Stimulated activated CD4-positive, alpha-beta T cell treated with anti-CD3 and anti-CD28 coated beads, TNF-alpha, amount 100 ng/mL, for 1 hour (primary cell): ENCODE measurements at regions not wholly inside any gene's neighbourhood (a gene's known extent, or its start where the extent isn't known, plus 50 kb on each side); places are given as distances from the start of the nearest gene placed in this dataset.
"Not testable (repeated sequence)": the region's sequence is repeated elsewhere in the genome, so short reads cannot be mapped to it uniquely, and the experiment has no call there.

Experiments used
- DNase-seq, 3 donors: peaks; one replicate each; pipeline ENCODE4 v3.0.0-alpha.2; 2020; ENCODE audit warnings: low read depth in 3 of 3, low spot score in 1 of 3

DNA sequence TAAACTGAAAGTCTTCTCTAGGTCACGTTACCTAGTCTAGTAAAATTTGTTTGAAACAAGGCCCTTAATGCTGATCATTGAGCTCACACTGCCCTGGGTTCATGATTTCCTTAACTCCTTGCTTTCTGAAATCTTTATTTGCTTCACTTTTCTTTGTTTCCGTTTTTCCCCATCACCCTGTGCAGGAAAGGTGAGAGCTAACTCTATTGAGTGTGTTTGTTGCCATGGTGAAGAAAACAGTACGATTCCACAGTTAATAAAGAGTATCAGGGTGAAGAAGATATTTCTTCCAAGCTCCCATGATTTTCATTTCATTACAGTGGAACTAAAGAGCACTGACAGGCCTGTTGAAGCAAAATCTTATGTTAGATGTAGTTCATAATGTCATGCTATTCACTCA is 276.2 kb downstream of the RAP2B start:
- no peak for DNase-seq

DNA sequence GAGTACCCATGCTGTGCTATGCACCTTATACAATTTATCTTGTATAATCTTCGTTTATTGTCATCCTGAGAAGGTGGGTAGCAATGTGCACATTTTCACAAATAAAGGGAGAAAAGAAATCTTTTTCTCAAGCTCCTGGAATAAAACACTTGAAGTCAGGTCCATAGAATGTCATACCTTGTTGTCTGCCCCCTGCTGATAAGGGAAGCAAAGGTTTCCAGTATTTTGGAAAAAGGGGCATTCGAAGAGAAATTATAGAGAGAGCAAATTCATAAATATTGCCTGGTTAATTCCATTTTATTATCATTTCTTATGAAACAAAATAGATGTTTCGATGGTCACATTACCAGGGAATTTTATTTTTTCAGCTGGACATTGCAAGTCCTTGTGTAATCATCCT is 277.8 kb downstream of the RAP2B start:
- no peak for DNase-seq

DNA sequence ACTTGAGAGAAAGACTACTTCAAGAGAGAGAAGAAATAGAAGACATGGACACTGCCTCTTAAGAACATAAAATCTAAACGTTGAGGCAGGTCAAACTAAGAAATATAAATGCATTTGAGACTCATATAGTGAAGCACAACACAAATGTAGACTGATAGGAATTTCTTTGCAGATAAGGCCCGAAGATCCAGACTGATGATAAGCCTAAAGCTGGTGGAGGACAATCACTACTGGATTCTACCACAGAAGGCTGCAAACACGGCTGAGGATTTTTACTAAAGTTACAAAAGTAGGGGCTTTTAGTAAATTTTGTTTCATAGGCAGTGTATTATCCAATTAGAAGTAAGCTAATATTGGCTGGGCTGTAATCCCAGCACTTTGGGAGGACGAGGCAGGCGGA is 278.3 kb downstream of the RAP2B start:
- DNase-seq, result no peak

DNA sequence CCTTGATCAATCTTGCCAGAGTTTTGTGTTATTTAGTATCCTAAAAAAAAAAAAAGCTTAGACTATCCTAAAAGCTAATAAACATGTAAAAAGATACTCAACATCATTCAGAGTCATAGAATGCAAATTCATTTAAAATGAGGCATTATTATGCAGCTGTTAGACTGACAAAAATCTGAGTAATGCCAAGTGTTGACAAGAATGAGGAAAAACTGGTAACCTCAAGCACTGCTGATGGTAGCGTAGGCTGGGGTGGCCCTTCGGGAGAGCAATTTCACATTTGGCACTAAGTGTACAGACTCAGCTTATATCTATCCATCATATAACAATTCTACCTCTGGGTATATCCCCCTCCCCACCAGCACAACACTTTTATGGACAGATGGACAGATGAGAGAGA is 280.4 kb downstream of the RAP2B start:
- no peak for DNase-seq

DNA sequence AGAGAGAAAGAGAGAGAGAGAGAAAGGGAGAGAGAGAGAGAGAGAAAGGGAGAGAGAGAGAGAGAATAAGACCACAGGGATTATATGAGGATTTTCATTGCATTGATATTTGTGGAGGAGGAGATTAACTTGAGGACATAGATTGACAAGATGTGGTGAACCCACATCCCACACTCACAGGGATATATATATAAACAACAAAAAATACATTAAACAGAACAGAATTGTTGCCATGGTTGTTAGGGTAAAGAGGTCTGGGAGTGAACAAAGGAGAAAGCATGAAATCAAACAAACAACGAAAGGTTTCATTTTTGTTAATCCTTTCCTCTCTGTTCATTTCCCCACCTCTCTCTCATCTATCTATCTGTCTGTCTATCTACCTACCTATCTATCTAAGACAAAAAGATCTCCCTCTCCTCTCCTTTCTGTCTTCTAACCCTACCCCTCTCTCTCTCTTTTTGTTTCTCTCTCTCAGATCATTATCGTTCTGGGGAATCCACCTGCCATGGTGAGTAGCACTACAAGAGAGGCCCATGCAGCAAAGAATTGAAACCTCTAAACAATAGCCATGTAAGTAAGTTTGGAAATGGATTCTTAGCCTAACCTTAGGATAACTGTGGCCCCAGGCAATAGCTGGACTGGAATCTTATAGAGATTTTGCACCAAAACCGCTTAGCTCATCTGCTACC is 280.9 kb downstream of the RAP2B start:
- DNase-seq, result no peak

DNA sequence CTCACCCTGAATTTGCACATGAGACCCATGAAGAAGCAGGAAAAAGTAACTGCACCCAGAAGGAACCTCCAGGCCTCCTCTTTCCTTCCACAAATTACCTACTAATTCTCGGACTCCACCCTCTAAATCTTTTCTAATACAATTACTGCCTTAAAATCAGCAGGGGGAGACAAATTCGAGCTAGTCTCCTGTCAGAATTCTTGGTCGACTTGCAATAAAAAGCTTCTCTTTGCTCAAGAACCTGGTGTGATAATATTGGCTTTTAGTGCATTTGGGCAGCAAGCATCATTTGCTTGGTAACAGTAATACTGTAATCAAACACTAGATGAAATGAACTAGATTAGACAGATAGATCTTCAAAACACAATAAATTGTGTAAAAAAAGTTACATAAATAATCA is 281.9 kb downstream of the RAP2B start:
- no peak for DNase-seq

DNA sequence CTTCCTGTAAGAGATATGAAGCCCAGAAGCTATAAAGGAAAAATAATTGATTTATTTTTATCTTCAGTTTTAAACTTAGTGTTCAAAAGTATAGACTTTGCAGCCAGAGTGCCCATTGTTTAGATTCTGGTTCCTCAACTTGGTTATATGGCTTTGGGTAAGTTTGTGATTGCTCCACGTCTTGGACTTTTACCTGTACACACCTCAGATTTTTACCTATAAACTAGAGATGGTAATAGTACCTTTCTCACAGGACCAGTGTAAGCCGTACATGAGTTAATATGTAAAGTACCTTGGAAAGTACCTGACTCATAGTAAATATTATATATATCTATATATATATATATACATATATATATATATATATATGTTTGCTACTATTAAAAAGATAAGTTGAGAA is 283.8 kb downstream of the RAP2B start:
- DNase-seq, result no peak

DNA sequence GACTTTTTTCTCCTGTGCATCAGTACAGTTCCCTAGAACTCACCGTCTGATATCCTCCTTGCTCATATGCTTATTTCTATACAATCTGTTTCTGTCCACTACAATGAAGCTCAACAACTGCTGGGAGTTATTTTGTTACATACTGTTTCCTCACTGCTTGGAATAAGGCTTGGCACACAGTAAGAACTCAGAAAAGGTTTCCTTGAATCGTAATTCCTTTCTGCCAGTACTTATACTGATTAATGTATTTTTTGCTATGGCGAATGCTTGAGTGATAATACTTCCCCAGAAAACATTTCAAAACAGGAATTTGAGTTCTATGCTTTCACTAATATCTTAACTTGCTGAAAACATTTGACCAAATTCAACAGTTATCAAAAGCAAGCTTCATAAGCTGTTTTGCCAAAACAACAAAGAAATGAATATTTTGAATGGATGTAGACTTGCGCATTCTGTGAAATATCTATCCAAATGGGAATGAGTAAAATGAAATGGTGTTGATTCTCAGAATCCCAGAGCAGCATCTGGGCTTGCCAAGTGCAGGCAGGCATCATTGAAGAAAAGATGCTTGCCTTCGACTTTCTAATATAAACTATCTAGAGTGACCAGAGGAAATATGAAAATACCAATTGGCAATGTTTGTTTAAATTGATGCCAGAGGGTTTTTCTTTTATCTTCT is 286.3 kb downstream of the RAP2B start:
- no peak for DNase-seq

DNA sequence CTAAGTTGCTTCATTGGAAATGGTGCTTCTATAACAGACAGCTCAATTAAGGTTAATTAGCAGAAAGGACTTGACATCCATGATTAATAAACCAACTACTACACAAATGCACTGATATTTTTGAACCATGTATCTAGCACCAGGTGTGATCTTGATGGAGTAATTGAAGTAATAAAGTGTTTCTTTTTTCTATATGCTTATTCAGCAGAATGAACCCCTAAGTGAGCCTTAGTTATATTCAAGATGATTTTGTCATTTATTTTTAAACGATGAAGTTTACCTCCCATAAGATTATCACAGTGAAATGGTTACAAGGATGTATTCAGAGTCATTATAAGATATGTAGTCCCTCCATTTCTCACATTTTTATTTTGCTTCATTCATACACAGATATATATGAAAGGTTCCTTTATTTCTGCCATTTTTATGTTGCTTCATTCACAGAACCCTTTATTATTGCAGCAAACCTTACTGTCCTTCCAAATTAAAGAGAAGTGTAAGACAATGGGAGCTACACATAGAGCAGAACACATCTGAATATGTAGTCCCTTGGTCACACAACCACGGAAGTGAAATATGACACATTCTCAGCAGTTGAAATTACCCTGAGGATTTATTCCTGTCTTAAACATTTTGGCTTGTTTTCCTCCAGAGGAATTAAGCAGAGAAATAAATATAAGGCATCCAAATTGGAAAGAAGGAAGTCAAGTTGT is 295.0 kb downstream of the RAP2B start:
- no peak for DNase-seq

DNA sequence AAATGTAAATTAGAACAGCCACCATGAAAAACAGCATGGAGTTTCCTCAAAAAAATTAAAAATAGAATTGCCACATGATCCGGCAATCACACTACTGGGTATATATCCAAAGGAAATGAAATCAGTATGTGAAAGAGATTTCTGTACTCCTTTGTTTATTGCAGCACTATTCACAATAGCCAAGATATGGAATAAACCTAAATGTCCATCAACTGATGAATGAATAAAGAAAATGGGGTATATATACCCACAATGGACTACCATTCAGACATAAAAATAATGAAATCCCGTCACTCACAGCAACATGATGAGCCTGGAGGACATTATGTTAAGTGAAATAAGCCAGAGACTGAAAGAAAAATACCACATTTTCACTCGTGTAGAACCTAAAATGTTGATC is 296.9 kb downstream of the RAP2B start:
- DNase-seq, result no peak

DNA sequence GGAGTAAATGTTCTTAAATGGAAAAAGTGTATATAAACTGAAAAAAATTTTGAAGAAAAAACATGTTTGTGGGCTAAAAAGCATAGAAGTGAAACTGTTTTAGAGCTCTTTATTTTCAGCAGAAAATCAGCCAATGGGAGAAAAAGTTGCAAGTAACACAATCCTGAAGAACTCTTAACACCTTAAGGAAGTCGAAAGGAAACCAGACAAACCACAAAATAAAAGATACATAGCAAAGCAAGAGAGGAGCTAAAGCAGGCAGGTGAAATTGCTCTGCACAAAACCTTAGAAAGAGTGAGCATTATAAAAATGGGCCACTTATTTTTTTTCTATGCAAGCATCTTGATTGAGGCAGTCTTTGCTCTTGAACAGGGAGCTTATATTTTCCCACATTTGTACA is 300.5 kb downstream of the RAP2B start:
- no peak for DNase-seq

DNA sequence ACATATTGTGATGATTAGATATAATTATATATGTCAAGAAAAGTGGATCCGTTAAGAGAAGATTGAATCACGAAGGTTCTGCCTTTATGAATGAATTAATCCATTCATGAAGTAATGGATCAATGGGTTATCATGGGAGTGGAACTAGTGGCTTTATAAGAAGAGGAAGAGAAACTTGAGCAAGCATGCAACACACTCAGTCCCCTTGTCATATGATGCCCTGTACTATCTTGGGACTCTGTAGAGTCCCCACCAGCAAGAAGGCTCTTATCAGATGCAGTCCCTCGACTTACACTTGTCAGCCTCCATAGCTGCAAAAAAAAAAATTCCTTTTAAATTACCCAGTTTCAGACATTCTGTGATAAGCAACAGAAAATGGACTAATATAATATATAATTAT is 301.9 kb downstream of the RAP2B start:
- DNase-seq, result no peak

DNA sequence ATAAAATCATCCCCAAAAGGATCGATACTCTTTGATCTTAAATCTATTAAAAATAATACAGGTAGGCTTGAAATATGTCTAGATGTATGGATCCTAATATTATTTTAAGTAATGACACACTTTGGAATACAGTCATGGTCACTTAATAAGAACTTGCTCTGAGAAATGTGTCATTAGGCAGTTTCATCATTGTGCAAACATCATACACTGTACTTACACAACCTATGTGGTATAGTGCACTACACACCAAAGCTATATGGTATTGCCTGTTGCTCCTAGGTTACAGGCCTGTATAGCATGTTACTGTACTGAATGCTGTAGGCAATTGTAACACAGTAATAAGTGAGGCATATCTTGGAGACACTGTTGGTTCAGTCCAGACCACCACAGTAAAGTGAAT is 307.1 kb downstream of the RAP2B start:
- DNase-seq, result no peak

DNA sequence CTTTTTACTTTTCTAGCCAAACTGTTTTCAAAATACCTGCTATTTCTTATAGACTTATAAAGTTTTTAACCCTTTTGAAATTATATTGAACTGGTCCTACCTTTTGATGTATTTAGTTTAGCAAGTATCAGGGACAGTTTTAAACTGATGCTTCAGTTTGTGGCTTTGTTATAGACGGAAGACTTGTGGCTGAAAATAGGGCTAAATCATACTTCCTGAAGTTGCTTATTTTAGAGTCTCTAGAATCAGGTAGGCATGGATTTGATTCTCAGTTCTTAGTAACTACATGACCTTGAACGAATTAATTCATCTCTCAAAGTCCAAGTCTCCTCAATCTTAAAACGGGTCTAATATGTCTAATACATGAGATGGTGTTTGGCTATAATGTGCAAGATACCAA is 322.8 kb downstream of the RAP2B start:
- DNase-seq, result no peak

DNA sequence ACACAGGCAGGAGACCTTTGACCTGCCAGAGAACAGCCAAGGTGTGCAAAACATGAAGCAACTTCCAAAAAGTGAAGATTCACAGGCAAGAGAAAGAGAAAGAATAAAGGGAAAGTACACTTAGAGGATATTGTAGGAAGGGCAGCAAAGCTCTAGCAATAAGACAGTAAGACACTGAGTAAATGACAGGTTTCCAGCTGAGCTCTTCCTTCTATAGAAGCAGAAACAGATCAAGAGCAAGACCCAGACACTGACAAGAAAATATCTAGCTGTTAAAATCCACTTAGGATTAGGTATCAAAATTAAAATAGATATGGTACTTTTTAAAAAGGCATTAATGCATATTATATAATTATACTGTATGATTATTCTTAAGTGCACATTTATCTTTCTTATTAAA is 333.4 kb downstream of the RAP2B start:
- no peak for DNase-seq

DNA sequence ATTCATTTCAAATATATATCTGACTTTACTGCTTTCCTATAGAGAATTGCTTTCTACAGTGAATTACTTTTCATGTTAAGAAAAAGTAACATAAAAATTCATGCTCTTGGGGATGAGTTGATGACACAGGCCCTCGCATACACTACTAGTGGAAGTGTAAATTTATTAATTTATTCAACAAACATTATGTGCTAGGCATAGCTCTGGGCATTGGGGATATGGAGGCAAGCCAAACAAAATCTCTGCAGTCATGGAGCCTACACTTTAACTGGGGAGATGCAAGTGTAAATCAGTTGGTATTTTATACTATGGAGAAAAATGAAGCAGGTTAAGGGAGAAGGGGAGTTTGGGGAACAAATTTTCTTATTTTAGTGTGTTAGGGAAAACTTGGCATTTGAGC is 340.7 kb downstream of the RAP2B start:
- DNase-seq, result no peak

DNA sequence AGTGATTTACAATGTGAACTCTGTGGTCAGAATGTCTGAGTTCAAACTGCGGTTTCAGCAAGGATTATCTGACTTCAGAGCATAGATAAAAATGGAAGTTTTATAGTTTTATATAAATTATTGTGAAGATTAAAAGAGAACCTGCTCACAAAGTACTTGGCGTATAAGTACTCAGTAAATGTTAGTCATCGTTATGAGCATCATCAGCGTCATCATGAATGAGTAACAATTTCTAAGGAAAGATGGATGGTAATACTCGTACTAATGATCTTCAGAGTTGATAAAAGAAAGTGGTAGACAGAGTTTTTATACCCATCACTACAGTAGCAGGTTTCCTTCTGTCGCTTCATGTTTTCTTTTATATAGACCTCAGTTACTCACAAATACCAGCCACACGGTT is 341.8 kb downstream of the RAP2B start:
- no peak for DNase-seq

DNA sequence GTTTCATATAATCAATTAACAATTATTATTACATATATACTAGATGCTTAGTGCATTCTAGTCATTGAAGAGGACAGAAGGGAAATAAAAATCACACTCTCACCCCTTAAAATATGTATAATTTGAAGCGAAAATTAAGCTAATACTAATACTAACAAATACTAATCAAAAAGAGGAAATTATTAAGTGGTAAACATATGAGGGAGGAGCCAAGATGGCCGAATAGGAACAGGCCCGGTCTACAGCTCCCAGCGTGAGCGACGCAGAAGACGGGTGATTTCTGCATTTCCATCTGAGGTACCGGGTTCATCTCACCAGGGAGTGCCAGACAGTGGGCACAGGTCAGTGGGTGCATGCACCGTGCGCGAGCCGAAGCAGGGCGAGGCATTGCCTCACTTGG is 344.2 kb downstream of the RAP2B start:
- not testable (repeated sequence) for DNase-seq

DNA sequence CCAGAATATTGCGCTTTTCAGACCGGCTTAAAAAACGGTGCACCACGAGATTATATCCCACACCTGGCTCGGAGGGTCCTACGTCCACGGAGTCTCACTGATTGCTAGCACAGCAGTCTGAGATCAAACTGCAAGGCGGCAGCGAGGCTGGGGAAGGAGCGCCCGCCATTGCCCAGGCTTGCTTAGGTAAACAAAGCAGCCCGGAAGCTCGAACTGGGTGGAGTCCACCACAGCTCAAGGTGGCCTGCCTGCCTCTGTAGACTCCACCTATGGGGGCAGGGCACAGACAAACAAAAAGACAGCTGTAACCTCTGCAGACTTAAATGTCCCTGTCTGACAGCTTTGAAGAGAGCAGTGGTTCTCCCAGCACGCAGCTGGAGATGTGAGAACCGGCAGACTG is 344.7 kb downstream of the RAP2B start:
- DNase-seq, result not testable (repeated sequence)

DNA sequence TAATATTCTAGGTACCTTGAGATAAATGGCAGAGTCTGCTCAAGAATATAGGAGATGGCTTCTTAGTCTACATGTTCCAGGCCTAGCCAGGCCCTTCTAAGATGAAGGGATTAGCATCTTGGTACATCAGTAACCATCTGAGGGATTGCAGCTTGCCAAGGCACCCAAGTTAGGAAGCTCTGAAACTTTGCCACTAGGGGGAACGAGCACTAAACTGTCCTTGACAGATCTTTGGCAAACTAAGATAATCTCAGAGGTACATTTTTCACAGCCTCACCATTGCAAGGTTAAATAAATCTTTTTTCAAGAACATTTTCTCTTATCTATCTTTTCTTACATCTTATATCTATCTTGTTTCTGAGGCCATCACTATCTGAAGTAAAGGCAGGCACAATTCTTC is 351.2 kb downstream of the RAP2B start:
- DNase-seq, result no peak

DNA sequence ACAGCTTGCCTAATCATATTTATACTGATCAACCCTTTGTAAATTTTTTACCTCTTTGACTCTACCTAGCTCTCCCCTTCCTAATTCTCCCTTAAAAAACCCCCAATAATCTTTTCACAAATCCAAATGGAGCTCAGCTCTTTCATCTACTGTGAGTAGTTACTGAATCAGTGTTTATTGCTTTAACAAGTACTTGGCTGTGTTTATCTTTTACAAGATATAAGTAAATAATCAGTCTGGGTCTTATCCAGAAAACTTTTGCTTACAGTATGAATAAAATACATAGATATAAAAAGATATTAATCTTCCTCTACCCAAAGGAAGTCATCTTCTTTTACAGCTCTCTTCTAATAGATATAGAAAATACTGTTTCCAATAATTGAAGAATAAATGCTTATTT is 366.4 kb downstream of the RAP2B start:
- DNase-seq, result no peak

DNA sequence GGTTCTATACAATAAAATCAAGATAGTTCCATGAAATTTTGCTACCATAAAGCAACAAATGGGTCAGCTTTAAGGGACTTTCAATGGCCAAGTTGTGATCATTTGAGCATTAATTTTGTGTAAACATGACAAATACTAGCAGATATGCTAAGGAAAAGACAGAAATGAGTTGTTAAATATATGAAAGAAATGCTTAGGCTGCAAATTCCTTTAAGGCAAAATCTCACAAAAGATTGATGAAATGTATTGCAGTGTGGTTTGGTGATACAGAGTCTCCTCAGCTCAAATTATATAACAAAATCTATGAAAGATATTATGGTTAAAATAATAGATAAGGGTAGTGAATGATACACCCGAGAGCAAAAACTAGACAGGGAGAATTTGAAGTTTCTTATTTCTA is 377.2 kb downstream of the RAP2B start:
- no peak for DNase-seq

DNA sequence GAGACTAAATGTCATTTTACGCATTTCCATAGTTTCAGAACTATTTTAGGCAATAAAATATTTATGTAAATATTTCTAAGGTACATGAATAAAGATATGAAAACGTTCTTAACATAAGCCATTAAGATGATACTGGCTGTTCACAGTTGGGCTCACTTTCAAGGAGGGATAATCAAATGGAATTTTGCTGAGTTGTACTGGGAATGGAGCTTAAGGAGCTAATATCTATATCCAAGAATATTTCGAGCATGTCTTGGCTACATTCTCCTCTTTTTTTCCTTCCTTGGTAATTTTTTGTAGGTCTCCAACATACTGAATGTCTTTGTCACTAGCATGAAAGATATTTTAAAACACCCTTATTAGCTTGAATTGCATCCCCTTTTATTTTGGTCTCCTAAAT is 383.4 kb downstream of the RAP2B start:
- DNase-seq, result no peak
